ENCODE measurements at regions not wholly inside any gene's neighbourhood (a gene's known extent, or its start where the extent isn't known, plus 50 kb on each side); places are given as distances from the start of the nearest gene placed in this dataset.
"Not testable (repeated sequence)": the region's sequence is repeated elsewhere in the genome, so short reads cannot be mapped to it uniquely, and the experiment has no call there.

GRCh38 chr6:47180633-47181032, 129.1 kb downstream of the TNFRSF21 start:
- DNase-seq (ENCODE audit: low read depth) = peak; percentile 79

- no peak for DNase-seq (ENCODE audit: low read depth)
Observed at GRCh38 chr6:47179286-47179685, 130.4 kb downstream of the TNFRSF21 start.

- no peak for DNase-seq (ENCODE audit: low read depth)
Observed at GRCh38 chr6:47175656-47176055, 133.5 kb upstream of the ADGRF1 start.

GRCh38 chr6:47174502-47175023, 132.4 kb upstream of the ADGRF1 start:
- DNase-seq (ENCODE audit: low read depth) = no peak

GRCh38 chr6:47174063-47174462, 131.9 kb upstream of the ADGRF1 start:
- not testable (repeated sequence) for DNase-seq (ENCODE audit: low read depth)

GRCh38 chr6:47173145-47173544, 131.0 kb upstream of the ADGRF1 start:
- DNase-seq (ENCODE audit: low read depth) = not testable (repeated sequence)

- no peak for DNase-seq (ENCODE audit: low read depth)
Observed at GRCh38 chr6:47170617-47170947, 128.4 kb upstream of the ADGRF1 start.

GRCh38 chr6:47169785-47170616, 127.9 kb upstream of the ADGRF1 start:
- DNase-seq (ENCODE audit: low read depth) = peak; percentile 90

GRCh38 chr6:47168180-47168579, 126.0 kb upstream of the ADGRF1 start:
- peak; percentile 99 for DNase-seq (ENCODE audit: low read depth)

- peak; percentile 61 for DNase-seq (ENCODE audit: low read depth)
Observed at GRCh38 chr6:47165918-47166317, 123.8 kb upstream of the ADGRF1 start.

GRCh38 chr6:47164877-47165276, 122.7 kb upstream of the ADGRF1 start:
- no peak for DNase-seq (ENCODE audit: low read depth)

GRCh38 chr6:47163536-47163935, 121.4 kb upstream of the ADGRF1 start:
- DNase-seq (ENCODE audit: low read depth) = no peak

GRCh38 chr6:47162793-47163192, 120.7 kb upstream of the ADGRF1 start:
- DNase-seq (ENCODE audit: low read depth) = no peak

- no peak for DNase-seq (ENCODE audit: low read depth)
Observed at GRCh38 chr6:47162231-47162630, 120.1 kb upstream of the ADGRF1 start.

- DNase-seq (ENCODE audit: low read depth) = peak; percentile 95
Observed at GRCh38 chr6:47161176-47161687, 119.1 kb upstream of the ADGRF1 start.

- peak; percentile 82 for DNase-seq (ENCODE audit: low read depth)
Observed at GRCh38 chr6:47160702-47161101, 118.6 kb upstream of the ADGRF1 start.

- no peak for DNase-seq (ENCODE audit: low read depth)
Observed at GRCh38 chr6:47159763-47160162, 117.6 kb upstream of the ADGRF1 start.

GRCh38 chr6:47157653-47158219, 115.6 kb upstream of the ADGRF1 start:
- DNase-seq (ENCODE audit: low read depth) = no peak

- no peak for DNase-seq (ENCODE audit: low read depth)
Observed at GRCh38 chr6:47157063-47157462, 114.9 kb upstream of the ADGRF1 start.

- DNase-seq (ENCODE audit: low read depth) = no peak
Observed at GRCh38 chr6:47156196-47156595, 114.1 kb upstream of the ADGRF1 start.

GRCh38 chr6:47153404-47153755, 111.2 kb upstream of the ADGRF1 start:
- DNase-seq (ENCODE audit: low read depth) = no peak

GRCh38 chr6:47152666-47153403, 110.7 kb upstream of the ADGRF1 start:
- DNase-seq (ENCODE audit: low read depth) = peak; percentile 82

Data from renal cortical epithelial cell (primary cell).